NCI-H187 treated with DMSO at 0.1 percent for 48 hours (cell line): ENCODE measurements at regions not wholly inside any gene's neighbourhood (a gene's known extent, or its start where the extent isn't known, plus 50 kb on each side); places are given as distances from the start of the nearest gene placed in this dataset.

Source experiments
- DNase-seq: peaks from one replicate; lab custom pipeline; 2025; lab: John Stamatoyannopoulos, UW

DNA sequence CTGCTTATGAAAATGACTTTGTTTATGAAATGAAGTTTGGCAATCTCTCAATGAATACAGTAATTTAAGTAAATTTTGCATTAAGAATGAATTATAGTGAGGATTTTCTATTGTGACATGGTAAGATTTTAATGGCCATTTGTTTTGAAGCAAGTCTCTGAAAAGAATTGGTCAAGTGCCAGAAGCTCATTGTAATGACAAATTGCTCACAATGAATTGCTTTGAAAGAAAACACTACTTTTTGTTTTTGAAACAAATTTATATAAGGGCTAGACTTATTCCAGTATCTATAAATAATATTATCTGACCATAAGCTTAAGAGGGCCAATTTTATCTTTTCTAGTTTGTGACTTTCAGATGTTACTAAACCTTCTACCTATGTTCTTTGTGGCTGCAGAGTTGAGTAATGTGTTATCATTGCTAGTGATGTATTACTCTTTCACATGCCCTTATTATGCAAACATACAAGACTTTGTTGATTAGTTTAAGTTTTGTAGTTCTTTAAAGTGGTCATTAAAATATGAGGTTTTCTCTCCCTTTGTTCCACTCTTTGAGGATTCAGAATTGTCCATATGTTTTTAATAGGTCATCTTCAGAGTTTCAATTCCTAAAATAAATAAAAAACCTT lies 93.0 kb upstream of the ZNF608 start:
- no peak for DNase-seq

DNA sequence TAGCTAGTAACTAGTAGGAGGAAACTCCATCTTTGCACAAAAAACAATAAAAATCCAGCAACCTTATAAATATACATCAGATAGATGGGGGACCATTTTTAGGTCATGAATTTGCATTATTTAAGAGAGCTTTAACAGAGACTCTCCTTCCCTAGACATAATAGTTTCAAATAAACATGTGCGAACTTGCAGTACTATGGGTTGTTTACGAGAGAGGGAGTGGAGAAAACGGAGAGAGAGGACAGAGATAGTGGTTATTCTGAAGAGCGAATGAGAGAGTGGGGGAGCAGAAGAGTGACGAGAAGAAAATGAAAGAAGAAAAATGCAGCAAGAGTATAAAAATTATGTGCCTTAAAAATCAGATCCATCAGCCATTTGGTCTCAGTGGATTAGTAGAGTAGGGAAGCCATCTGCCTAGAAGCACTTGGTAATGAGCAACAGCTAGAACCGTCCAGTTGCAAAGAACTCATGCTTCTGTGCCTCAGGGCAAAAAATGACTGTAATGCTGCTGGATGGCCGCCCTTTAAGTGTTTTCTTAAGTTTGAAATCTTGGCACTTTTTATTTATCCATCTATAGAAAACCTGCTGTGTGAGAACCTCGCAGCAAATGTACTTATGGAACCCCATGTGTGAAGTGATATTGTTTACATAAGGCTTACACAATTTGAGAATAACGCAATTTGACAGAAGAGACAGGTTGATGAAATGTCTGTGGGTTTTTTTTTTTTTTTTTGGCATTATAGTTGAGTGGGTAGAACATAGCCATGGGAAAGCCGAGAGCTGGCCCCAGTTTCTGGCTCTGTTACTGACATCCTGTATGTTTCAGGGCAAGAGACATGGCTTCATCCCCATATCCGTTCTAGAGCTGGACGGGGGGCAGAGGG lies 95.6 kb upstream of the ZNF608 start:
- no peak for DNase-seq

DNA sequence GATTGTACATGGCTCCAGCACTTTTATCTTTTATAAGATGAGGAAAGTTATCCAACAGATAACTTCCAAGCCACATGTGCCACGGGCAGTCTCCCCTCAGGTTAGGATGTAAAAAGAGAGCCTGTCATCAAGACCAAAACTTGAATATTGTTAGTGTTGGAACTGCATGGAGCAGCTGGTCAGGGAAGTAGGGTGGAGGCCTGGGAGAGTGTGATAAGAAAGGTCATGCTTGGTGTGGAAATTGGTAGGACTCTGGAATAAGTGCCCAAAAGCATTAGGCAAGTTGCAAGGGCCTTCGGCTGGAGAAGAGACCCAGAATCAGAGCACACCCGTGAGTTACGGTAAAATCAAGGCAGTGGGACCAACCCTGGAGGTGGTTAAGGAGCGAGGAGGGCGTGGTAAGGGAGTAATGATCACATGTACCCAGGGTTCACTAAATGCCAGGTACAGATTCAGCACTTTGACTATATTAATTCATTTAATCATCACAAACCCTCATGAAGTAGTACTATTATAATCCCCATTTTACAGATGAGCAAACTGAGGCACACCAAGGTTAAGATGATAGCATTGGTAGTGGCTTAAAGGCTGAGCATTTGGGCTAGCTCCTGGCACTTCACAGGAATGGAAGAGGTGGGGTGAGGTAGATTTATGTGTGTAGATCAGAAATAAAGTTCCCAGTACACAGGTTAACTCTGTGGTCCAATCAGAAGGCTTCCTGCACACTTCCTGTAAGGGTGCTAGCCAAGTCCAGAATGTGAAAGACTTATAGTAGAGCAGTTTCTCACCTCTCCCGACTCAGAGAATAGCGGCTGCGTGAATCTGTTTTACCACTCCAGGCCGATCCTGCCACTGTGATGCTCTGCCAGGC lies 96.5 kb upstream of the ZNF608 start:
- no peak for DNase-seq

DNA sequence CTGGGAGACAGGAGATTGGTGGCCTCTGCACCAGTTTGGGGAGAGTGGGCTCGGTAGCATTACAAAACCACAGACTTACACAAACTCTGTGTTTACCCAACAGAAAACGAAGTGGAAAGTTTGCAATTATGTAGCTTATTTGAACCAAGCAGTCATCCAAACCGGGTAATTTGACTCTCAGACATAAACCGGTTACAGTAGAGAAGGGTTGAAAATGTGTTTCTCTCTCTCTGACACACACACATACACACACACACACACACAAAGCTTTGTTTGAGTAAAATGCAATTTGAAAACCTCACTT lies 97.1 kb upstream of the ZNF608 start:
- no peak for DNase-seq

DNA sequence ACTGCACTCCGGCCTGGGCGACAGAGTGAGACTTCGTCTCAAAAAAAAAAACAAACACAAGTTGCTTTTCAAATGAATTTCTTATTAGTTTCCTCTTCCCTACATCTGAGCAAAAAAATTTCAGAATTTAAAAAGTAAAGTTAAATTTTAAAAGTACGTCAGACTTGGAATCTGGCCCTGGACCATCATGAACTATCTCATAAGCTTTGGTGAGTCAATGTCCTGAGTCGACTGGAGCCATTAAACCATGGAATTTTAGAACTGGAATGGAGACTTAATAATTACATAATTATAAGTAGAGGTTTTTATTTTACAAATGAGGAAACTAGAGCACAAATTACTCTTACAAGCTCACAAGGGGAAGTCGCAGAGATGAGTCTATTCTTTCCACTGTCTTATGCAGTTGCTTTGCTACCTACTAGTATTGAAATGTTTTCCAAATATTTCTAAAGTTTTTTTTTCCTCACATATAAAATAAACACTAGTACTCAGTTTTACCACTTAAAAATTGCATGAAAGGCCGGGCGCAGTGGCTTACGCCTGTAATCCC lies 98.0 kb upstream of the ZNF608 start:
- DNase-seq = no peak

DNA sequence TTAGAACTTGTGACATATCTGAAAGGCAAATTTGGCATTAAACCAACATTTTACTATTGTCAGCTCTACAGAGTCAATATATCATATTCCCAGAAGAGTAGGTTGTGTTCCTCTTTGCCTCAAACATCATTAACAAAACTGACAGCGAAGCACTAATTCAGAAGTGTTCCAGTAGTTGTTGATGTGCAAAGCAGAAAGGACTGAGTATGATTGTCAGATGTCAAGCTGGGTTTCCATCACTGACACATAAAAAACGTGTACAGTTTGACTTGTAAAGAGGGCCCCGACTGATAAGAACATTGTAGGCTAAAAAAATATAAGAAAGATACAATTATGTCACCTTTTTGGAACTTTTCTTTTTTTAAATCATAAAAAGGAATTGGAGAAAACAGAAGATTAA lies 101.5 kb upstream of the ZNF608 start:
- peak; percentile 18 for DNase-seq

DNA sequence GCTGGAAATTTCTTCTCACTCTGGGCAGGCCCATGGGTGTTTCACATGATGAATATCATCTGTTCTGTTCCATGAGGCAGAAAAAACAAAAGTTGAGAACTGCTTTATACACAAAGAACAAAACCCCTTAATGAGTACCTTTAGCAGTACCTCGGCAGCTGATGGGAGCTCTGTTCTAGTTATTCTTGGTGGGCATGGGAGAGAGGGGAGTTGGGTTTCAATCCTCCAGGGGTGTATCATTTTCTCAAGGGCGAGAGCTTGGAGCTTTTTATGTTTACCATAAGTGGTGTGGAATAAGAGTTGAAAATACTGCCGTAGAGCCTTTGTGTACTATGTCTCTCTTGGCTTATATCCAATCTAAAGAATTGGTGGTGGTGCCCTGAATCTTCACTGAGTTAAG lies 103.3 kb upstream of the ZNF608 start:
- peak; percentile 66 for DNase-seq

DNA sequence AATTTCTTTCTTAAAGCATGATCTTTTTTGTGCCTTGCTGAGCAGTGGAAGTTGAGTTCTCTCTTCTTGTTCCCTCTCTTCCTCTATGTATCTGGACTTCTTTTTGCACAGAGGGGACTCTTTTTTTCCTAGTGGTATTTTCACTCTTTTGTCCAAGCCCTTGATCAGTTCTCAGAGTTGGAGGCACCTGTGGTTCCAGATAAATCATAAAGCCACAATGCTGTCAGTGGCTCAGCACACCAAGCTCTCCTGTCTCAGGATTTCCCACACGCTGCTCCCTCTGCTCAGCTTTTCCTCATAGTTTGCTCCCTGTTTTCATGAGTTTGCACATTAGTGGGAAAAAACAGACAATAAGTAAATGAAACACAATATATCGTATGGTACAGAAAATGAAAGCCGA lies 110.3 kb upstream of the ZNF608 start:
- DNase-seq = no peak

DNA sequence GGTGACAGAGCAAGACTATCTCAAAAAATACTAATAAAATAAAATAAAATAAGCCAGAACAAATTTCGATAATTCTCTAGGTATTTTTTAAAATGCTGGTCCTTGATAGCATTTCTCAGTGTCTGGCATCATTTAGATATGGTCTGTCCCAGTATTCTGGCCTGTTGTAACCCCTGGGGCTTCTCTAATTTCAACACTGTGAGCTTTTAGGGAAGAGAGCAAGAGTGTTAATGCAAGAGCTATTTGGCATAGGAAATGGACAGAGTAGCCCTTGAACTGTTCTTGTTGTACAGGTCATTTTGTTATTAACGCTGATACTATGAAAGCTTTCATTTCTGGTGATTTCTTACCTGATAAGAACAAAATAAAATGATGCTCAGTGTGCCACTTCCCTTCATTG lies 112.2 kb upstream of the ZNF608 start:
- no peak for DNase-seq

DNA sequence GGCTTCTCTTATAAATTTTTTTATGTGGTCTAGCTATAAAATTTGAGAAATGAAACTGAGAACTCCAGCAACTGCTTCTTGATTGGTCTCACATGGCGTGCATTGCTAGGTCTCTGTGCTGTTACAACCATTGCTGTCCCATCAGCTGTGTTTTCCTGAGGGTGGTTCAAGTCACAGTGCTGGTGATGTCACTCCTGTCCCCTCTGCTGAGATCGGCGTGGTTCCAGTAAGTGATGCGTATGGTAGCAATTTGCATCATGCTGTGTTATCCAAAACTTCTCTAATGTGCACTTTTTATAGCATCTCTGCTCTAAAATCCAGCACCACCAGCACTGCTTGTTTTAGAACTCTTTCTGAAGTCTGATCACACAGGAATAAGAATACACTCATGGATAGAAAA lies 112.6 kb upstream of the ZNF608 start:
- DNase-seq = no peak

DNA sequence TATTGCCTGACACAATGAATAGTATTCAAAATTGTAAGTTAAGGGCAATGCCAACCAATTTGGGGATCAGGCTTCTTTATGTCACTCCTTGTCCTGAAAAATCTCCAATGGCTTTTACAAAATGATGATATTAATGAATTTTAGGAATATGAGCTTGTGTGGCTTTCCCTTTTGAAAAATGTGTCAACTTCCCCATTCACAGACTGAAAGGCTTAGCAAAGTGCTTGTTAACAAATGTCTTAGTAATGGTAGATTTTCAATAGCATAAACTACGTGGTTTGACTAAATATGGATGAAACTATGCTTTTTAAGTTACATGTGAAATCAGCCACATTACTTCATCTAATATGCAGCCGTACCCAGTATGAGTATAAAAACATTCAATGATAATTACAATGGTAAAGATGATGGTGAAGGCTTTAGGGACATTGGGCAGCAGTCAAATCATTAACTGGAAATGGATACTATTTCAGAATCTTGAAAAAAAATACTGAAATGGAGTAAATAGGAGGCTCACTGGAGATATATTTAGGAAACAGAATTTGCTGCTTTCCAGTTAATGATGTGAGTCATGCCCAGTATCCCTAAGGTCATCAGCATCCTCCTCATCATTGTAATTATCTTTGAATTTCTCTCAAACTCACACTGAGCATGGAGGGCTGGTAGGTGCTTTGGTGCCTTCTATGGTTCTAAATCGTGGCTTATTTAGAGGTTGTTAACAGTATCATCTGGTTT lies 113.3 kb upstream of the ZNF608 start:
- DNase-seq = no peak

DNA sequence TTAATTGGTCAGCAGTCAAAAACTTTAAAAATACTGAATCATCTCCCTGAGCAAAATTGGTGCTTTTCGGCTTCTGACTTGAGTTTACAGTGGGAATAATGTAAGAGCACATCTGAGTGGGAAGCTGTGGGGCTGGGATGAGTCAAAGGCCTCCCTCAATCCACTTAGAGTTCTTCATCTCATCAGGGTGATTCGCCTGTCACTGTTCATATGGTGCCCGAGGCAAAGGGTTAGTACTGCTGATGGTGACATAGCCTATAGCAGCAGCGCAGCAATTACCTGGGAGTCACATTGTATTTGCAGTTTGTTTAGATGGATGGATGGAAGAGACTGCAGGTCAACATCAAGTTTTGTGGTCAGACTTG lies 113.8 kb upstream of the ZNF608 start:
- DNase-seq = no peak

DNA sequence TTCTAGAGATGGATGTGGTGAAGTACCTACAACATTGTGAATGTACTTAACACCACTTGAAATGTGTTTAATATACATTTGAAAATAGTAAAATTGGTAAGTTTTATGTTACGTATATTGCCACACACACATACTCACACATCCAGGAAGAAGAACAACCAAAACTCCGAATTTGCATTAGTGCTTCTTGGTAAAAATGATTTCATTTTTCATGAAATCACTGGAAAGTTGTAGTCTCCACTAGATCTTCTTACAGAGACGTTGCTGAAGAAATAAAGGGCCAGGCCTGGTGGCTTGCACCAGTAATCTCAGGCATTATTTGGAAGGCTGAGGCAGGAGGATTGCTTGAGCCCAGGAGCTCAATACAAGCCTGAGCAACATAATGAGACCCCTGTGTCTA lies 118.6 kb upstream of the ZNF608 start:
- no peak for DNase-seq

DNA sequence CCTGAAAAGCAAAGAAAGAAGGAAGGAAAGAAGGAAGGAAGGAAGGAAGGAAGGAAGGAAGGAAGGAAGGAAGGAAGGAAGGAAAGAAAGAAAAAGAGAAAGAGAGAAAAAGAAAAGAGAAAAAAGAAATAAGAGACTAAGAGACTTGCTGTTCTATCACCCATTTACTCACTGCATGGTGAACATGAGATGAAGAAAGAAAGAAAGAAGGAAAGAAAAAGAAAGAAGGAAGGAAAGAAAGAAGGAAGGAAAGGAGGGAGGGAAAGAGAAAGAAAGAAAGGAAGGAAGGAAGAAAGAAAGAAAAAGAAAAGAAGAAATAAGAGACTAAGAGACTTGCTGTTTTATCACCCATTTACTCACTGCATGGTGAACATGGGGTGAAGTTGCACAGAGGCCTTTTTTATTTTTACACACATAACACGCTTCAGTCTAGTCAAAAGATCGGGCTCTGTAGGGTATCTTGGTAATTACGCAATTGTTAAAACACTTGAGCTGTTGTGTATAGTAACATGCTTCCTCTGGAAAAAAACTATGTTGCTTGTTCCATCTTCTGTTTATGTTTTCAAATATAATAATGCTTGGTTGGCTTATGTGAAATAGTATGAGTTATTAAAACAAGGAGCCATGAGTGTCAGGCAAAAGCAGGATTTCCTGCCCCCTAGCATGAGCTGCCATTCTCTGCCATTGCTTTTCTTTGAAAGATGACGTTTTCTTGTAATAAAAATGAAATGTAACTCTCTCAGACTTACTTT lies 119.3 kb upstream of the ZNF608 start:
- no peak for DNase-seq

DNA sequence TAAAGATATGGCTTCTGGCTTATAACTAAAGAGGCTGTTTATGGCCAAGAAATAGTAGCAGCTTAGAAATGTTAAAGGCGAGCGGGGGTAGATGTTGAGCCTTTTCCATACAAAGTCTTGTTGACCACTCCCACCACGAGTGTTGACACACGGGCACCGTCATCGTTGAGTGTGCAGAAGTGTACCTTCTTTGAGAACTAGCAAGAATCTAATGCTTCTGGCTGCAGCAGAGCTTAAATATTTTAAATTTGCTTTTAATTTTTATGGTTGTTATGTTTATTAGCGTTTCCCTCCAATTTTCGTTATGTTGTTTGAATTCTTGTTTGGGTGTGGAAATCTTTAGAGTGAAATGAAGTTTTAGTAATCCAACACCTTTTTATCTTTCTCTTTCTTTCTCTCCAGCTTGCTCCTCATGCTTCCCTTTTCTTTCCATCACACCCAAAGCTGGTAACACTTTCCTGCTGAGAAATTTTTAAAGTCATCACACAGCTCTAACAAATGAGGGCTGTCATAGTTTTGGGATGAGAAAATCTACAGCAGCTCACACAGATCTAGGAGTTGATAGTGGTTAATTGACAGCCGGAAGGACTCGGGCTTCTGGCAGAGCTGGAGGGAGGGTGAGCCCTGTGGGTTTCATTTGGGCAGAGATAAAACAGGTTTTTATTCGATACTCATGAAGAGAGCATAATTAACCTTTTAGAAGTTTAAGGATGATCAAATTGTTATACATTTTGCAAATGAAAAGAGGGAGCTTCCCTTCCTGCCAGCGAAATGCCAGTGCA lies 120.1 kb upstream of the ZNF608 start:
- no peak for DNase-seq

DNA sequence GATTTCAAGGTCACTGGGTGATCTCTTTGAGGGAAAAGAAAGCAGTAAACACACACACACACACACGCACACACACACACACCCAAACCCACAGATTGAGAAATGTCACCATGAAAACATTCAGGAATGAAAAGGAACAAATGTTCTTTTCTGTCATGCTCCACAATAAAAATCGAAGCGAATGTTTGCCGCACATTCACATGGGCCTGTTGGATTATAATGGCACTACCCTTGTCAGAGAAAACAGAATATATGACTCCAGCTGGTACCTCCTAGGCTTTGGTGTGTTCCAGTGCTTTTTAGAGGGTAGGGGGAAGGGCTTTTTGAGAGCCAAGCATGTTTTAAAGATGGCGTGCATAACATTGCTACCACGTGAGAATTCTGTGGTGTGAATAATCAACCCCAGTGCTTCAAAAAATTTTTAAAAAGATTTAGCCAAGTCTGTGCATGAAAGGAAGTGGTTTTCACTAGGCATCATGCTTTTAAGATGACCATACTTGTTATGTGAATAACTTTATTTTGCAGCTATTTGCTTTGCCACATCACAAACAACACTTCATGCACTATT lies 120.8 kb upstream of the ZNF608 start:
- no peak for DNase-seq

DNA sequence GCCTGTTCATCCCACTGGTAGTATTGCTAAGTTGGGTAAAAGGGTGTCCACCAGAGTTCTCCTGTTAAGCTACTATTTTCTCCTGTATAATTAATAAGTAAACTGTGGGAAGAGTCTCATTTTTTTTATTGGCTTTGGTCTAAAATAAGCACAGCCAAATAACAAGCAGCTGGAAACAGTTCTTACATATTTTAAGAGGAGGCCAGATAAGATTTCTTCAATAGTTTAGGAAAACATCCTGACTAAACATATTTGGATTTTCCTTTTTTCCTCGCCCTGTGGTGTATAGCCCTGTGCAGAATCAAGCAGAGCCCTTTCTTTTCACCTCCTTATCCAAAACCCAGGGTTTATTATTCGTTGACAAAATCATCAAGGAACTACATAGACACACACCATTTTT lies 122.2 kb upstream of the ZNF608 start:
- DNase-seq = no peak

DNA sequence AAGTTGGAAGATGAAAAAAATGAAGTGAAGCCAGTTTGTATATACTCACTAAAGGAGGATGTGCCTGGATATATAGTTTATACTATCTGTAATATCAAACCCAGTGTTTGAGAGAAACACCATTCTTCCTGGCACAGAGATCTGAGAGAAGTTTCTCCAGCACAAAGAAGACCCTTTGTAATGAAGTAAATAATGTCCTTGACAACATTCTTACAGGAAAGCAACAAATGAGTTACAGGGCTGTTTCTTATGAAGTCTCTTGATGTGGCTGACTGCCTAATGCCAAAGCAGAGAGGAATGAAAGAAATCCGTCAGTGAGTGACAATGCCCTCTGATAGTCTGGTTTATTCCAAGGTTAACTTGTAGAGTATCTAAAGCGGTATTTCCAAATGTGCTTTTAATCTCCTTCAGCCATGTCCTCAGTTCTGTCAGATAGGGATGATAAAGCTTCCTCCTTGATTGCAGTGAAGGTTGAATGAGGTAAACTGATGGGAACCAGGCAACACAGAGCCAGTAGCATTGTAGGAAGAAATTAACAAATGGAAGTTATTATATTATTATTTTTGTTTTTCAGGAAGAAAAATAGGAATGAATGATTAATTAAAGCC lies 123.1 kb upstream of the ZNF608 start:
- no peak for DNase-seq

DNA sequence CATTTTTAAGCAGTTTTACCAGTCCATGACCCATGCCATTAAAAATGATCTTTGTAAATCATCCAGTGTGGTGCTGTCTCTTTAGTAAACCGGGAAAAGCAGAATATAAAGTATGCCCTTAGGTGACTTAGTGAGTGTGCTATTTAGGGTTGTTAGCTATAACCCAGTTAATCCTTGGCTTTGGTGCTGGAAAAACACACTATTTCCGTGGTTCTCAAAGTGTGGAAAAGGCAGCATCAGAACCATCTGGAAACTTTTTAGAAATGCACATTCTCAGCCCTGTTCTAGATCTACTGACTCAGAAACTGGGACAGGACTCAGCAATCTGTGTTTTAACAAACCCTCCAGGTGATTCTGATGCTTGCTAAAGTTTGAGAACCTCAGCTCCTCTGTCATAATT lies 123.6 kb upstream of the ZNF608 start:
- no peak for DNase-seq

DNA sequence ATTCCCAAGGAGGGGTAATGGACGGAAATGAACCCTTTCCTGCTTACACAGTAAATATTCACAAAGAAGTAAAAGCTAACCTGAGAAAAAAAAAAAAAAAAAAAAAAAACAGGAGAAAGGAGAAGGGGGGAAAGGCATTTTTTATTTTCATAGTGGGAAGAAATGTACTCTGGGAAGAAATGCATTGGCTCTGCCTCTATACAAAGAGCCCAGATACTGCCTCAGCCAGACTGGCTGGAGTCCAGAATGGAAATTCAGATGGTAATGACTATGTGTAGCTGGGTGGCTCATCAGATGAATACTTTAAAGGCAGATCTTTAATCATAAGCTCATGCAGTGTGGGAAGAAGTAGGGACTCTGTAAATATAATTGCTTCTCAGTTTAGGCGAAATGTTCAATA lies 124.9 kb upstream of the ZNF608 start:
- DNase-seq = no peak
